HCT116 (cell line): ENCODE measurements at regions not wholly inside any gene's neighbourhood (a gene's known extent, or its start where the extent isn't known, plus 50 kb on each side); places are given as distances from the start of the nearest gene placed in this dataset.

ENCODE experiments used
- ATAC-seq: fragments of 200-7000 bp; cut with Tn5 transposase; 2 replicates; pipeline ENCODE4 v1.9.1; 2020; ENCODE audit warnings: mild to moderate bottlenecking, moderate library complexity
- BruUV-seq: library from RNA; stranded (reverse); fragments of 400-500 nt; replicated peaks from 2 replicates; lab custom pipeline; 2021; lab: Mats Ljungman, UMichigan
- CTCF ChIA-PET: fragments of 300-600 bp; sonication (Branson Sonifier 250); formaldehyde crosslinking; loops from one replicate; lab custom pipeline; 2021; ENCODE audit warnings: antibody characterized with exemption; lab: Charles Lee
- POLR2A ChIA-PET: fragments of 300-600, 350-600 bp; sonication (Branson Sonifier 250); formaldehyde crosslinking; loops from one replicate; lab custom pipeline; 2021; ENCODE audit warnings: antibody characterized with exemption; lab: Charles Lee
- RAD21 ChIA-PET, 2 experiments: fragments of 300-600 bp; sonication (Branson Sonifier 250); formaldehyde crosslinking; loops; one replicate each; lab custom pipeline; 2023; ENCODE audit warnings: low total read pairs in 2 of 2; ENCODE audit not compliant: uncharacterized antibody in 2 of 2, unreplicated experiment in 2 of 2, low non-redundant PET in 1 of 2; lab: Charles Lee
- DNase-seq: peaks from one replicate; pipeline ENCODE4 v3.0.0-alpha.2; 2010; ENCODE audit warnings: low read depth, low spot score
- H2AFZ ChIP-seq: fragments of 200-600 bp; shearing (Covaris generic), sonication (generic); 2 replicates; pipeline ENCODE4 v1.6.1; 2017; ENCODE audit warnings: low read depth, mixed run types, mixed read lengths, antibody characterized with exemption, low read length; ENCODE audit not compliant: poor library complexity, severe bottlenecking
- H3K27ac ChIP-seq: 2 replicates; pipeline ENCODE4 v1.5.1; 2012; ENCODE audit warnings: low read depth, low read length
- H3K27me3 ChIP-seq: fragments of 200-600 bp; sonication (generic); 2 replicates; pipeline ENCODE4 v1.6.1; 2016; ENCODE audit warnings: mixed run types, low read length, mixed read lengths; ENCODE audit not compliant: insufficient read depth
- H3K36me3 ChIP-seq, 2 experiments: fragments of 200-500 bp in 1 of 2; fragments of 200-600 bp in 1 of 2; sonication (Bioruptor generic) in 1 of 2; sonication (generic) in 1 of 2; 2 replicates each; pipeline versions ENCODE4 v1.5.1 to v1.6.1; 2014 to 2016; ENCODE audit warnings: low read length in 2 of 2, inconsistent platforms in 1 of 2, mixed read lengths in 1 of 2, mixed run types in 1 of 2; ENCODE audit not compliant: insufficient read depth in 2 of 2, control insufficient read depth in 1 of 2
- H3K4me1 ChIP-seq, 2 experiments: fragments of 200-600 bp in 1 of 2; sonication (generic) in 1 of 2; 2 replicates each; pipeline versions ENCODE4 v1.5.1 to v1.6.1; 2012 to 2017; ENCODE audit warnings: low read length in 2 of 2, inconsistent platforms in 1 of 2, mild to moderate bottlenecking in 1 of 2, mixed read lengths in 1 of 2, mixed run types in 1 of 2, moderate library complexity in 1 of 2; ENCODE audit not compliant: insufficient read depth in 2 of 2, control insufficient read depth in 1 of 2
- H3K4me2 ChIP-seq: fragments of 200-600 bp; sonication (generic); 2 replicates; pipeline ENCODE4 v1.6.1; 2017; ENCODE audit warnings: mixed run types, low read length, mixed read lengths
- H3K4me3 ChIP-seq, 2 experiments: fragments of 200-600 bp in 1 of 2; sonication (generic) in 1 of 2; replicated peaks in 1 of 2; 2 replicates each; pipeline ENCODE4 v1.5.1; 2011 to 2016; ENCODE audit warnings: low read length in 2 of 2, control low read depth in 1 of 2, low read depth in 1 of 2, mild to moderate bottlenecking in 1 of 2, mixed read lengths in 1 of 2, mixed run types in 1 of 2
- H3K79me2 ChIP-seq: fragments of 200-600 bp; sonication (generic); 2 replicates; pipeline ENCODE4 v1.6.1; 2017; ENCODE audit warnings: mild to moderate bottlenecking, mixed run types, low read length, moderate library complexity, mixed read lengths; ENCODE audit not compliant: insufficient read depth
- H3K9ac ChIP-seq: fragments of 200-600 bp; sonication (generic); 2 replicates; pipeline ENCODE4 v1.6.1; 2016; ENCODE audit warnings: low read length, mixed read lengths
- H3K9me2 ChIP-seq: fragments of 200-600 bp; sonication (generic), shearing (Covaris generic); 2 replicates; pipeline ENCODE4 v1.6.1; 2017; ENCODE audit warnings: mixed run types, mild to moderate bottlenecking, moderate library complexity; ENCODE audit not compliant: insufficient read depth
- H3K9me3 ChIP-seq, 2 experiments: fragments of 200-500 bp in 1 of 2; fragments of 200-600 bp in 1 of 2; sonication (Bioruptor generic) in 1 of 2; sonication (generic) in 1 of 2; 2 replicates each; pipeline ENCODE4 v1.6.1; 2014 to 2017; ENCODE audit warnings: low read length in 2 of 2, mixed read lengths in 2 of 2, inconsistent platforms in 1 of 2, low read depth in 1 of 2, mild to moderate bottlenecking in 1 of 2, mixed run types in 1 of 2, moderate library complexity in 1 of 2; ENCODE audit not compliant: control insufficient read depth in 1 of 2, insufficient read depth in 1 of 2
- H4K20me1 ChIP-seq: fragments of 200-600 bp; sonication (generic), shearing (Covaris generic); 2 replicates; pipeline ENCODE4 v1.6.1; 2017; ENCODE audit warnings: mixed run types, mild to moderate bottlenecking, moderate library complexity; ENCODE audit not compliant: insufficient read depth
- CBX3 ChIP-seq: IDR thresholded peaks from 2 replicates; pipeline ENCODE4 v1.6.1; 2012; ENCODE audit warnings: low read depth
- CEBPB ChIP-seq: IDR thresholded peaks from 2 replicates; pipeline ENCODE4 v1.6.1; 2012; ENCODE audit warnings: low read depth
- EZH2phosphoT487 ChIP-seq: fragments of 200-600 bp; IDR thresholded peaks from 2 replicates; pipeline ENCODE4 v1.6.1; 2018; ENCODE audit warnings: antibody characterized with exemption, borderline replicate concordance
- FOSL1 ChIP-seq: IDR thresholded peaks from 2 replicates; pipeline ENCODE4 v1.6.1; 2012; ENCODE audit warnings: low read depth
- POLR2A ChIP-seq: IDR thresholded peaks from 2 replicates; pipeline ENCODE4 v1.7.0; 2011; ENCODE audit warnings: borderline replicate concordance; ENCODE audit not compliant: insufficient read depth, insufficient read length; ENCODE audit errors: extremely low read depth
- REST ChIP-seq: IDR thresholded peaks from 2 replicates; pipeline ENCODE4 v1.6.1; 2012; ENCODE audit warnings: low read depth
- SIN3A ChIP-seq: IDR thresholded peaks from 2 replicates; pipeline ENCODE4 v1.6.1; 2012; ENCODE audit warnings: low read depth
- TCF7L2 ChIP-seq: IDR thresholded peaks from 2 replicates; pipeline ENCODE4 v1.7.0; 2011; ENCODE audit warnings: borderline replicate concordance, inconsistent platforms; ENCODE audit not compliant: insufficient read depth, insufficient read length; ENCODE audit errors: extremely low read depth
- ZFX ChIP-seq: fragments of 450-650 bp; IDR thresholded peaks from 2 replicates; pipeline ENCODE4 v1.6.1; 2017
- intact Hi-C: fragments of 100-400 bp; cut with micrococcal nuclease; formaldehyde crosslinking; loops from 2 replicates; pipeline ENCODE4 v1.10.0; 2022
- TF ChIP-seq, protein P1 (sequence below), 3 experiments: fragments of 200-600 bp in 1 of 3; sonication (generic) in 1 of 3; IDR thresholded peaks in 2 of 3; conservative IDR thresholded peaks in 1 of 3; 2 replicates each; pipeline ENCODE4 v1.5.1; 2012 to 2017; ENCODE audit warnings: low read depth in 2 of 3, low read length in 2 of 3, antibody characterized with exemption in 1 of 3, borderline replicate concordance in 1 of 3, control low read depth in 1 of 3, mild to moderate bottlenecking in 1 of 3, mixed read lengths in 1 of 3, mixed run types in 1 of 3, moderate library complexity in 1 of 3; ENCODE audit not compliant: insufficient read depth in 1 of 3
- TF ChIP-seq, protein P2 (sequence below): IDR thresholded peaks from 2 replicates; pipeline ENCODE4 v1.6.1; 2011; ENCODE audit warnings: mild to moderate bottlenecking, low read length, moderate library complexity; ENCODE audit not compliant: insufficient replicate concordance; ENCODE audit errors: extremely low read depth

- POLR2A ChIA-PET = no interaction called here
- H3K79me2 ChIP-seq = no peaks in the 10 kb centered on the region
- intact Hi-C loops = no loop called here
- H2AFZ ChIP-seq = no peak overlapping the region
- RAD21 ChIA-PET = no interaction called here
- ATAC-seq (no peak), DNase-seq (no peak)
- H3K9ac ChIP-seq = no peak overlapping the region
- H3K9me2 ChIP-seq = no peaks in the 10 kb centered on the region
- no TSS peak for BruUV-seq
- H4K20me1 ChIP-seq = no peaks in the 10 kb centered on the region
- no peak overlapping the region for H3K4me2 ChIP-seq
- H3K4me3 ChIP-seq = no peak overlapping the region
- no peaks in the 10 kb centered on the region; a peak in 1 of 4 replicates for H3K9me3 ChIP-seq
- CTCF ChIA-PET = no interaction called here
- TF ChIP-seq TCF7L2 = no peak
- no peak for TF ChIP-seq POLR2A
- TF ChIP-seq, protein P1, sequence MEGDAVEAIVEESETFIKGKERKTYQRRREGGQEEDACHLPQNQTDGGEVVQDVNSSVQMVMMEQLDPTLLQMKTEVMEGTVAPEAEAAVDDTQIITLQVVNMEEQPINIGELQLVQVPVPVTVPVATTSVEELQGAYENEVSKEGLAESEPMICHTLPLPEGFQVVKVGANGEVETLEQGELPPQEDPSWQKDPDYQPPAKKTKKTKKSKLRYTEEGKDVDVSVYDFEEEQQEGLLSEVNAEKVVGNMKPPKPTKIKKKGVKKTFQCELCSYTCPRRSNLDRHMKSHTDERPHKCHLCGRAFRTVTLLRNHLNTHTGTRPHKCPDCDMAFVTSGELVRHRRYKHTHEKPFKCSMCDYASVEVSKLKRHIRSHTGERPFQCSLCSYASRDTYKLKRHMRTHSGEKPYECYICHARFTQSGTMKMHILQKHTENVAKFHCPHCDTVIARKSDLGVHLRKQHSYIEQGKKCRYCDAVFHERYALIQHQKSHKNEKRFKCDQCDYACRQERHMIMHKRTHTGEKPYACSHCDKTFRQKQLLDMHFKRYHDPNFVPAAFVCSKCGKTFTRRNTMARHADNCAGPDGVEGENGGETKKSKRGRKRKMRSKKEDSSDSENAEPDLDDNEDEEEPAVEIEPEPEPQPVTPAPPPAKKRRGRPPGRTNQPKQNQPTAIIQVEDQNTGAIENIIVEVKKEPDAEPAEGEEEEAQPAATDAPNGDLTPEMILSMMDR (IDR thresholded peaks at IDR 0.05 in 2 of 3, conservative IDR thresholded peaks at IDR 0.05 in 1 of 3; ENCODE audit: borderline replicate concordance in 1 of 3, insufficient read depth in 1 of 3, low read depth in 2 of 3, low read length in 2 of 3) = no peak
- no peak for TF ChIP-seq SIN3A
- TF ChIP-seq FOSL1 = no peak
- TF ChIP-seq, all 23 proteins: peak for 0
- no peaks in the 10 kb centered on the region for H3K36me3 ChIP-seq
- no peaks in the 10 kb centered on the region for H3K4me1 ChIP-seq
- no peaks in the 10 kb centered on the region for H3K27me3 ChIP-seq
- H3K27ac ChIP-seq = no peak overlapping the region
Measured at GRCh38 chr2:240211096-240211495, 70.6 kb upstream of the OTOS start.

DNA sequence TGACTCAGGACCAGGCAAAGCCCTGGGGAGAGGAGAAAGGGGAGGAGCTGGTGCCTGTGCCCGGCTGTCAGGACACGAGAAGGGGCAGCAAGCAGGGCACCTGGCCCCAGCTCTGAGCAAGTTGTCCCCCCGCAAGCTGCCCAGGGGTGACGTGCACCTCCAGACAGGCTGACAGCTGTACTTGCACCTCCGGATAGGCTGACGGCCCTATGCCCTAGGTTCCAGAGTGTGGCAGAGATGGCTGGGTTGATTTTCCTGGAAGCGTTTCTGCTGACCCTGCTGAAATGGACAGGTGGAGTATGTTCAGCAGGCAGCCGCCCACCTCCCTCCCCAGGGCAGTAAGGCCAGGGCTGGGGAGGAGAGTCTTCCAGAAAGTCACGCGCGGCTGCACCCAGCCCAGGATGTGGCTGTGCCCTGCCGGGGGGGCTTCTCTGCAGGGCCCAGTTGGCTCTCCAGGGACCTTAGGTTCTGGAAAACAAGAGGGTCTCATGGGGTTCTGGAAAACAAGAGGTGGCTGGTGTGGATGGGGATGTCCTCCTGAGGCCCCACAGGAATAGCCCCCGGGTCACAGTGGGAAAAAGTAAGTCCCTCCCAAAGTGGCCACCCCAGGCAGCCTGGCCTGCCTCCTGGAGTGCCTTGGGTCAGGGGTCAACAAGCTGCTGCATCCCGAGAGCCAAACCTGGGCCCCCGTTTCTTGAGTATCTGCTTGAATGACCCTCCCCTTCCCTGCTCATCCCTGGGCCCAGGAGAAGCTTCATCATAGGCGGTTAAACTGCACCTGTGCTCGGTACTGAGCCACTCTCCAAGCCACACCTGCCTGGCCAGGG lies 71.4 kb upstream of the OTOS start:
- Histone ChIP-seq H3K79me2 (no peaks in the 10 kb centered on the region), H3K36me3 (no peaks in the 10 kb centered on the region), H3K9ac (no peak overlapping the region), H3K27ac (no peak overlapping the region), H3K4me1 (no peaks in the 10 kb centered on the region), H3K4me2 (no peak overlapping the region), H3K9me2 (no peaks in the 10 kb centered on the region), H4K20me1 (no peaks in the 10 kb centered on the region), H3K9me3 (no peaks in the 10 kb centered on the region; a peak in 1 of 4 replicates), H2AFZ (no peak overlapping the region), H3K27me3 (no peaks in the 10 kb centered on the region), H3K4me3 (no peak overlapping the region)
- ATAC-seq (no peak), DNase-seq (no peak)
- intact Hi-C loops = no loop called here
- no TSS peak for BruUV-seq
- ChIA-PET POLR2A (no interaction called here), RAD21 (no interaction called here), CTCF (no interaction called here)
- TF ChIP-seq TCF7L2 (no peak), ZFX (no peak), EZH2phosphoT487 (no peak), CBX3 (no peak), CEBPB (no peak), REST (no peak)
- TF ChIP-seq, protein P2, sequence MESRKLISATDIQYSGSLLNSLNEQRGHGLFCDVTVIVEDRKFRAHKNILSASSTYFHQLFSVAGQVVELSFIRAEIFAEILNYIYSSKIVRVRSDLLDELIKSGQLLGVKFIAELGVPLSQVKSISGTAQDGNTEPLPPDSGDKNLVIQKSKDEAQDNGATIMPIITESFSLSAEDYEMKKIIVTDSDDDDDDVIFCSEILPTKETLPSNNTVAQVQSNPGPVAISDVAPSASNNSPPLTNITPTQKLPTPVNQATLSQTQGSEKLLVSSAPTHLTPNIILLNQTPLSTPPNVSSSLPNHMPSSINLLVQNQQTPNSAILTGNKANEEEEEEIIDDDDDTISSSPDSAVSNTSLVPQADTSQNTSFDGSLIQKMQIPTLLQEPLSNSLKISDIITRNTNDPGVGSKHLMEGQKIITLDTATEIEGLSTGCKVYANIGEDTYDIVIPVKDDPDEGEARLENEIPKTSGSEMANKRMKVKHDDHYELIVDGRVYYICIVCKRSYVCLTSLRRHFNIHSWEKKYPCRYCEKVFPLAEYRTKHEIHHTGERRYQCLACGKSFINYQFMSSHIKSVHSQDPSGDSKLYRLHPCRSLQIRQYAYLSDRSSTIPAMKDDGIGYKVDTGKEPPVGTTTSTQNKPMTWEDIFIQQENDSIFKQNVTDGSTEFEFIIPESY = no peak
